Keratinocyte (primary cell): ENCODE measurements at regions not wholly inside any gene's neighbourhood (a gene's known extent, or its start where the extent isn't known, plus 50 kb on each side); places are given as distances from the start of the nearest gene placed in this dataset.

Source experiments
- DNase-seq: peaks from one replicate; pipeline ENCODE4 v3.0.0-alpha.2; 2011; ENCODE audit warnings: low read depth, missing footprints, low spot score
- FAIRE-seq: peaks from 2 replicates; lab custom pipeline; 2011; peaks lifted over from hg19 to GRCh38; lab: Jason Lieb, UNC
- H2AFZ ChIP-seq: 2 replicates; pipeline ENCODE4 v1.6.0; 2012; ENCODE audit warnings: low read length, control low read depth, inconsistent platforms; ENCODE audit not compliant: control insufficient read depth
- H3K27ac ChIP-seq: 2 replicates; pipeline ENCODE4 v1.5.1; 2011; ENCODE audit warnings: low read length; ENCODE audit not compliant: control insufficient read depth, insufficient read depth
- H3K27me3 ChIP-seq: 3 replicates; pipeline ENCODE4 v1.6.0; 2011; ENCODE audit warnings: low read length; ENCODE audit not compliant: control insufficient read depth, insufficient read depth; ENCODE audit errors: extremely low read depth
- H3K36me3 ChIP-seq, 2 experiments: 2 replicates in 1 of 2; 3 replicates in 1 of 2; pipeline ENCODE4 v1.5.1; 2011; ENCODE audit warnings: low read length in 2 of 2, mild to moderate bottlenecking in 1 of 2; ENCODE audit not compliant: control insufficient read depth in 2 of 2, insufficient read depth in 2 of 2; ENCODE audit errors: extremely low read depth in 1 of 2
- H3K4me1 ChIP-seq: 3 replicates; pipeline ENCODE4 v1.5.1; 2011; ENCODE audit warnings: low read length; ENCODE audit not compliant: control insufficient read depth, insufficient read depth; ENCODE audit errors: extremely low read depth
- H3K4me2 ChIP-seq: 3 replicates; pipeline ENCODE4 v1.6.0; 2011; ENCODE audit warnings: low read depth, low read length; ENCODE audit not compliant: control insufficient read depth, insufficient read depth; ENCODE audit errors: extremely low read depth
- H3K4me3 ChIP-seq, 3 experiments: fragments of 200-600 bp in 1 of 3; sonication (generic) in 1 of 3; 2 replicates in 2 of 3; 3 replicates in 1 of 3; pipeline ENCODE4 v1.5.1; 2011 to 2016; ENCODE audit warnings: low read length in 3 of 3, mild to moderate bottlenecking in 3 of 3, control low read depth in 2 of 3, inconsistent platforms in 1 of 3, low read depth in 1 of 3, mixed read lengths in 1 of 3, mixed run types in 1 of 3, moderate library complexity in 1 of 3; ENCODE audit not compliant: control insufficient read depth in 2 of 3, insufficient read depth in 2 of 3; ENCODE audit errors: extremely low read depth in 1 of 3
- H3K79me2 ChIP-seq: 2 replicates; pipeline ENCODE4 v1.6.0; 2012; ENCODE audit warnings: low read length; ENCODE audit not compliant: control insufficient read depth, insufficient read depth
- H3K9ac ChIP-seq: 3 replicates; pipeline ENCODE4 v1.6.0; 2011; ENCODE audit warnings: low read length; ENCODE audit not compliant: control insufficient read depth, insufficient read depth; ENCODE audit errors: extremely low read depth
- H3K9me1 ChIP-seq: 3 replicates; pipeline ENCODE4 v1.6.0; 2011; ENCODE audit warnings: low read length; ENCODE audit not compliant: control insufficient read depth, insufficient read depth; ENCODE audit errors: extremely low read depth
- H3K9me3 ChIP-seq: 2 replicates; pipeline ENCODE4 v1.5.1; 2012; ENCODE audit warnings: low read depth, low read length; ENCODE audit not compliant: control insufficient read depth
- H4K20me1 ChIP-seq: 3 replicates; pipeline ENCODE4 v1.6.0; 2011; ENCODE audit warnings: low read length; ENCODE audit not compliant: control insufficient read depth, insufficient read depth; ENCODE audit errors: extremely low read depth
- CTCF ChIP-seq, 3 experiments: IDR thresholded peaks in 1 of 3; conservative IDR thresholded peaks in 1 of 3; optimal IDR thresholded peaks in 1 of 3; 2 replicates in 2 of 3; 3 replicates in 1 of 3; pipeline versions ENCODE3 to v1.5.1; 2011; ENCODE audit warnings: low read length in 3 of 3, mild to moderate bottlenecking in 3 of 3, moderate library complexity in 2 of 3, control low read depth in 1 of 3, inconsistent platforms in 1 of 3; ENCODE audit not compliant: insufficient read depth in 2 of 3; ENCODE audit errors: extremely low read depth in 1 of 3
- EZH2 ChIP-seq: IDR thresholded peaks from one replicate; pipeline ENCODE4 v1.6.1; 2012; ENCODE audit warnings: inconsistent platforms, mild to moderate bottlenecking, low read length, moderate library complexity
- dilution Hi-C: fragments of 300-500 bp; cut with MboI; formaldehyde crosslinking; loops from one replicate; pipeline ENCODE4 v1.7.0; 2020; ENCODE audit warnings: low sequenced_read_pairs; ENCODE audit not compliant: extremely low pct_ligation_motif_present

DNA sequence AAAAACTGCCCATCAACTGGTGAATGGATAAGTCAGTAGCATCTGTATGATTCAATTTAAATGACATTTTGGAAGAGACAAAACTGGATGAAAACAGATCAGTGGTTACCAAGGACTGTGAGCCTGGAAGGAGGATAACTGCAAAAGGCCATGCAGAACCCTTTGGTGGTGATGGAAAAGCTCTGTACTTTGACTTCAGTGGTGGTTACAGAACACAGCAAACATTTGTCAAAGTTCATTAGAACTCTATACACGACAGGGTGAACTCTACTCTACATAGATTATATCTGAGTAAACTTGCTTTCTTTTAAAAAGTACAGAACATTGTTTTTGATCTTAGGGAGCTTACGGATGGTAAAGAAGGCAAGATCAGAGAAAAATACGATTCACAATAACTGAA is 111.9 kb upstream of the HTR1E start:
- Histone ChIP-seq H3K9ac (no peak overlapping the region), H3K4me3 (no peak overlapping the region), H3K9me1 (no peaks in the 10 kb centered on the region), H3K36me3 (no peaks in the 10 kb centered on the region), H4K20me1 (no peaks in the 10 kb centered on the region), H2AFZ (no peak overlapping the region), H3K79me2 (no peaks in the 10 kb centered on the region), H3K4me1 (no peaks in the 10 kb centered on the region), H3K9me3 (no peaks in the 10 kb centered on the region), H3K27ac (no peak overlapping the region), H3K27me3 (no peaks in the 10 kb centered on the region), H3K4me2 (no peak overlapping the region)
- no peak for FAIRE-seq
- no peak for TF ChIP-seq CTCF (optimal IDR thresholded peaks at IDR 0.05 in 1 of 3, IDR thresholded peaks at IDR 0.05 in 1 of 3, conservative IDR thresholded peaks at IDR 0.05 in 1 of 3; ENCODE audit: extremely low read depth in 1 of 3, insufficient read depth in 2 of 3, low read length in 3 of 3)
- no peak for TF ChIP-seq EZH2
- no peak for DNase-seq
- dilution Hi-C loops: no loop called here

DNA sequence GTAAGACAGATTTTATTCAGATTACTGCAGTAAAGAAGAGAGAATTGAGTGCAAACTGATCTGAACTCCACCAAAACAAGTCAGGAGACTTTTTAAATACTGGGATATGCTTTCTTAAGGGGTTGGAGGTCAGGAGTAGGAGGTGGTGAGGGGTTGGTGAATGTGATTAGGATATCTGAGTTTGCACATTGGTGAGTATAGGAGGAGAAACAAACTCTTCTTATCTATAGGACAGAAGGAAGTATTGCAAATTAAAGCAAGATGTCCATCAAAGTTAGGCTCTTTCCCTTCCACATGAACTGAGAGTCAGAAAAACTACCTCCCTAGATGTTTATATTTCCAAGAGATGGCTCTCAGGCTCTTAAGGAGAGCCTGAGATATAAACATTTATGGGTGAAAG is 114.6 kb upstream of the HTR1E start:
- TF ChIP-seq CTCF (optimal IDR thresholded peaks at IDR 0.05 in 1 of 3, IDR thresholded peaks at IDR 0.05 in 1 of 3, conservative IDR thresholded peaks at IDR 0.05 in 1 of 3; ENCODE audit: extremely low read depth in 1 of 3, insufficient read depth in 2 of 3, low read length in 3 of 3) (no peak), EZH2 (no peak)
- no peak overlapping the region for H3K4me3 ChIP-seq
- H3K9me1 ChIP-seq: no peaks in the 10 kb centered on the region
- no peak overlapping the region for H3K27ac ChIP-seq
- H3K79me2 ChIP-seq: no peaks in the 10 kb centered on the region
- FAIRE-seq (no peak), DNase-seq (no peak)
- H4K20me1 ChIP-seq: no peaks in the 10 kb centered on the region
- H3K36me3 ChIP-seq: no peaks in the 10 kb centered on the region
- H3K9ac ChIP-seq: no peak overlapping the region
- H2AFZ ChIP-seq: no peak overlapping the region
- no peaks in the 10 kb centered on the region for H3K9me3 ChIP-seq
- H3K27me3 ChIP-seq: no peaks in the 10 kb centered on the region
- dilution Hi-C loops: no loop called here
- no peak overlapping the region for H3K4me2 ChIP-seq
- H3K4me1 ChIP-seq: no peaks in the 10 kb centered on the region
